ENCODE measurements at regions not wholly inside any gene's neighbourhood (a gene's known extent, or its start where the extent isn't known, plus 50 kb on each side); places are given as distances from the start of the nearest gene placed in this dataset.

DNA sequence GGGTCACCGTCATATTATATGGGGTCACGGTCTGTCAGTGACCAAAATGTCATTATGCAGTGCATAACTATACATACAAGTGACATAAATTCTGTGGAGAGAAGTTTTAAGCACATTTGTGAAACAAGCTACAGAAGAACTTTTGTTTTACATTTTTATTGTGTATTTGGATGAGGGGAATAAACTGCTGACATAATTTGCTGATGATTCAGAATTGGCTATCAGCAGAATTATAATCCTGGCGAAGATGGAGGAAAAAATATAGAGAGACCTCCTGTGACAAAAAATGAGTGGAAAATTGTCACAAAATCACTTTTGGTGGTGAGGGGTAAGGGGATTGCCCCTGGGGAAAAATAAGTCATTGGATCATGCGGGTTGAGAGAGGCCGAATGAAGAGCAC, 116.3 kb upstream of the ANKRD55 start:
- TF ChIP-seq EZH2 (IDR thresholded peaks at IDR 0.05; ENCODE audit: borderline replicate concordance, low read length) (no peak), CTCF (conservative IDR thresholded peaks at IDR 0.05 in 1 of 2, IDR thresholded peaks at IDR 0.05 in 1 of 2; ENCODE audit: extremely low read depth in 1 of 2, insufficient read depth in 1 of 2, low read depth in 1 of 2, low read length in 2 of 2) (no peak)

Data from mammary epithelial cell (primary cell).